Sigmoid colon (tissue), 6 donors: ENCODE measurements at regions not wholly inside any gene's neighbourhood (a gene's known extent, or its start where the extent isn't known, plus 50 kb on each side); places are given as distances from the start of the nearest gene placed in this dataset.

ENCODE experiments used
- DNase-seq: peaks from one replicate; pipeline ENCODE4 v3.0.0-alpha.2; 2019
- H3K27ac ChIP-seq, 4 donors: fragments of 200-600 bp; sonication (generic); one replicate each; pipeline ENCODE4 v1.5.1; 2016 to 2019; ENCODE audit warnings: mild to moderate bottlenecking in 1 of 4
- H3K27me3 ChIP-seq, 3 donors: fragments of 200-600 bp; sonication (generic); one replicate each; pipeline ENCODE4 v1.5.1; 2019; ENCODE audit warnings: mild to moderate bottlenecking in 1 of 3
- H3K36me3 ChIP-seq, 4 donors: fragments of 200-600 bp; sonication (generic); one replicate each; pipeline ENCODE4 v1.5.1; 2016 to 2019
- H3K4me1 ChIP-seq, 4 donors: fragments of 200-600 bp; sonication (generic); one replicate each; pipeline ENCODE4 v1.5.1; 2017 to 2019
- H3K4me3 ChIP-seq, 4 donors: fragments of 200-600 bp; sonication (generic); one replicate each; pipeline ENCODE4 v1.5.1; 2017 to 2019; ENCODE audit warnings: mild to moderate bottlenecking in 2 of 4, moderate library complexity in 1 of 4
- H3K9me3 ChIP-seq, 4 donors: fragments of 200-600 bp in 3 of 4; sonication (generic) in 3 of 4; one replicate each; pipeline versions ENCODE4 v1.5.1 to v1.6.1; 2013 to 2019
- EP300 ChIP-seq, 4 donors: sonication (generic); formaldehyde crosslinking; IDR thresholded peaks; one replicate each; pipeline ENCODE4 v1.6.1; 2017; ENCODE audit warnings: antibody characterized with exemption in 4 of 4
- POLR2A ChIP-seq, 2 donors: fragments of 450-650 bp; IDR thresholded peaks; one replicate each; pipeline ENCODE4 v1.6.1; 2016; ENCODE audit warnings: antibody characterized with exemption in 2 of 2, mild to moderate bottlenecking in 2 of 2, moderate library complexity in 2 of 2
- POLR2AphosphoS5 ChIP-seq, 4 donors: sonication (generic); formaldehyde crosslinking; IDR thresholded peaks; one replicate each; pipeline ENCODE4 v1.6.1; 2017; ENCODE audit warnings: antibody characterized with exemption in 4 of 4
- WGBS, 2 donors: extraction: QIAGEN DNeasy Blood & Tissue Kit; methylation state at CpG; one replicate each; pipeline ENCODE4 v1.1.7; 2013; 5-methylcytosine and 5-hydroxymethylcytosine counted together
- intact Hi-C: fragments of 100-400 bp; cut with DNase I; formaldehyde crosslinking; loops from one replicate; pipeline ENCODE4 v1.15.1; 2023
- TF ChIP-seq, protein P1 (sequence below), 4 experiments: fragments of 450-650 bp in 3 of 4; fragments of 200-600 bp in 1 of 4; IDR thresholded peaks; one replicate each; pipeline ENCODE4 v1.5.1; 2016 to 2019; ENCODE audit warnings: antibody characterized with exemption in 4 of 4, mild to moderate bottlenecking in 3 of 4, moderate library complexity in 2 of 4
- donor health status: healthy with polysubstance abuse.
- donor health status: healthy.

DNA sequence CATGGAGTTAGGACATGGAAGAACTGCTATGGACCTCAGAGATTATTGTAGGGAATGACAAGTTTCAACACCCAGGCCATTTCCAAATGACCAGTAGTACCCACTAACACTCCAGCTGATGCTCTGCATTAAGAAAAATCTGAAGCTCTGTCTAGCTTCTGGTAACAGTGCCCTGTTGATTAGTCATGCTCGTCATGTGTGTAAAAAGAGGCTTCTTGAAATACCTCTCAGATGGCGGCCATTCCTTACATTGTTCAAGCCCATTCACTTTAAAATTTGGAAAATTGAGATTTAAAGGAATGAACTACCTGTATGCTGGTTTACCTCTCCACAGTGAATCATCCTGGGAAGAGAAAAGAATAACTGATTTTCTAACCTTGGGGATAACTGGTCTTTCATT is 527.9 kb upstream of the ARGLU1 start:
- Histone ChIP-seq H3K27ac (no peak overlapping the region), H3K36me3 (no peaks in the 10 kb centered on the region), H3K27me3 (no peaks in the 10 kb centered on the region), H3K4me3 (no peak overlapping the region), H3K4me1 (no peaks in the 10 kb centered on the region), H3K9me3 (no peaks in the 10 kb centered on the region)
- no peak for DNase-seq
- 91 to 93% methylated on average over 2 of the region's 2 CpGs for WGBS, 2 donors
- TF ChIP-seq, protein P1, sequence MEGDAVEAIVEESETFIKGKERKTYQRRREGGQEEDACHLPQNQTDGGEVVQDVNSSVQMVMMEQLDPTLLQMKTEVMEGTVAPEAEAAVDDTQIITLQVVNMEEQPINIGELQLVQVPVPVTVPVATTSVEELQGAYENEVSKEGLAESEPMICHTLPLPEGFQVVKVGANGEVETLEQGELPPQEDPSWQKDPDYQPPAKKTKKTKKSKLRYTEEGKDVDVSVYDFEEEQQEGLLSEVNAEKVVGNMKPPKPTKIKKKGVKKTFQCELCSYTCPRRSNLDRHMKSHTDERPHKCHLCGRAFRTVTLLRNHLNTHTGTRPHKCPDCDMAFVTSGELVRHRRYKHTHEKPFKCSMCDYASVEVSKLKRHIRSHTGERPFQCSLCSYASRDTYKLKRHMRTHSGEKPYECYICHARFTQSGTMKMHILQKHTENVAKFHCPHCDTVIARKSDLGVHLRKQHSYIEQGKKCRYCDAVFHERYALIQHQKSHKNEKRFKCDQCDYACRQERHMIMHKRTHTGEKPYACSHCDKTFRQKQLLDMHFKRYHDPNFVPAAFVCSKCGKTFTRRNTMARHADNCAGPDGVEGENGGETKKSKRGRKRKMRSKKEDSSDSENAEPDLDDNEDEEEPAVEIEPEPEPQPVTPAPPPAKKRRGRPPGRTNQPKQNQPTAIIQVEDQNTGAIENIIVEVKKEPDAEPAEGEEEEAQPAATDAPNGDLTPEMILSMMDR (IDR thresholded peaks at IDR 0.05): no peak
- TF ChIP-seq POLR2AphosphoS5 (IDR thresholded peaks at IDR 0.05): no peak
- intact Hi-C loops: no loop called here

DNA sequence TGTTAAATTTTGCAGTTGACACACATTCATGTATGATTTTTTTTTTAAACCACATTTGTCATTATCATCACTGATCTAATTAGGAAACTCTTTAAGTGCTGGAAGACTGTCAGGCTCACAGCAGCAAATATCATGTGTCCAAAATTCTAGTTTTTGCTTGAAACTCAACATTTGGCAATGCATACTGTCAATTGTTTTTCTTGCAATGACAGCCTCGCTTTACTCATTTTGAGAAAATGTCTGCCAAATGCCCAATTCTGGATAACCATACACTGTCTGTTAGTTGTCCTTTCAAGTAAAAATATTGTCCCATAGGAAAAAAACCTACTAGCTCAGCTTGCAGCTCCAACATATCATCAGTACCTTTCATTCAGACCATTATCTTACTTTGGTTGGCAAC is 523.9 kb upstream of the ARGLU1 start:
- Histone ChIP-seq H3K27ac (no peak overlapping the region), H3K4me1 (no peaks in the 10 kb centered on the region), H3K9me3 (no peaks in the 10 kb centered on the region), H3K36me3 (no peaks in the 10 kb centered on the region), H3K27me3 (no peaks in the 10 kb centered on the region), H3K4me3 (no peak overlapping the region)
- intact Hi-C loops: no loop called here
- TF ChIP-seq, protein P1 (IDR thresholded peaks at IDR 0.05): no peak
- TF ChIP-seq POLR2A (IDR thresholded peaks at IDR 0.05) (no peak), POLR2AphosphoS5 (IDR thresholded peaks at IDR 0.05) (no peak), EP300 (IDR thresholded peaks at IDR 0.05) (no peak)
- 90 to 91% methylated on average over 1 of the region's 1 CpG for WGBS, 2 donors
- DNase-seq: no peak

DNA sequence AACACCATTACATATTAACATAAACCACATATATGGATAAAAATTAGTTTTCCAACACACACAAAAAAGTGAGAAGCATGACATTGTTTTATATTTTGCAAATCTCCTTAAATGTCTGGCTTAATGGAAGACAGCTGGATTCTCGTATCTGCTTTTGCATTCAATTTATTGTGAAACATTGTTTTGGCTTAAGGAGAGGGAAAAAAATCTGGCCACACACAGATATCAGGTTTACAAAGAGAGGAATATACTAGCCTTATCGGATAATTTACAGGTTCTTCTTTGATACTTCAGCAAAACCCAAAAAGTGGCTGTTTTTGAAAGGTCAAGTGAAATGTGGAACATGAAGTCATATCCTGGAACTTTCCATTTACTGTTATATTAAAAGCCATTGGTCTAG is 523.5 kb upstream of the ARGLU1 start:
- Histone ChIP-seq H3K27me3 (no peaks in the 10 kb centered on the region), H3K36me3 (no peaks in the 10 kb centered on the region), H3K4me1 (no peaks in the 10 kb centered on the region), H3K4me3 (no peak overlapping the region), H3K9me3 (no peaks in the 10 kb centered on the region), H3K27ac (no peak overlapping the region)
- no peak for DNase-seq
- TF ChIP-seq, protein P1 (IDR thresholded peaks at IDR 0.05): no peak
- TF ChIP-seq EP300 (IDR thresholded peaks at IDR 0.05) (no peak), POLR2A (IDR thresholded peaks at IDR 0.05) (no peak), POLR2AphosphoS5 (IDR thresholded peaks at IDR 0.05) (no peak)
- intact Hi-C loops: no loop called here
- 80% methylated on average over 2 of the region's 2 CpGs for WGBS, 2 donors

DNA sequence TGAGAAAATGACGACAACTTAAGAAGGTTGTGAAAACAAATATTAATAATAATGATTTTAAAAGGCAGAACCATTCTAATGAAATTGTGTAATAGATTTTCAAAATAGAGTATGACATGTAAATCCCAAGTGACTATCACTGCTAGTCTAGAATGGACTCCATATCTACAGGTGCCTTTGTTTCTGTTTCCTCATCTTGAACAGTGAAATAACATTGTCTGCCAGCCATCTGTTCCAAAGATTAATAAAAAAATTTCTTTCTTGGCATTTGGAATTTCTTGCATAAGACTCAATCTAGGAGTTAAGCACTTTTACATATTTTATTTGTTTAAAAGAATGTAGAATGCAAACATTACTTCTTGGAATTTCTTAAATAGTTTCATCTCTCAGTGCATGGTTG is 520.1 kb upstream of the ARGLU1 start:
- Histone ChIP-seq H3K36me3 (no peaks in the 10 kb centered on the region), H3K4me3 (no peak overlapping the region), H3K9me3 (no peaks in the 10 kb centered on the region), H3K27ac (no peak overlapping the region), H3K27me3 (no peaks in the 10 kb centered on the region), H3K4me1 (no peaks in the 10 kb centered on the region)
- no peak for DNase-seq
- intact Hi-C loops: no loop called here
- TF ChIP-seq POLR2A (IDR thresholded peaks at IDR 0.05) (no peak), EP300 (IDR thresholded peaks at IDR 0.05) (no peak), POLR2AphosphoS5 (IDR thresholded peaks at IDR 0.05) (no peak)
- TF ChIP-seq, protein P1 (IDR thresholded peaks at IDR 0.05): no peak
- WGBS, 2 donors: 86 to 92% methylated on average over 1 of the region's 1 CpG

DNA sequence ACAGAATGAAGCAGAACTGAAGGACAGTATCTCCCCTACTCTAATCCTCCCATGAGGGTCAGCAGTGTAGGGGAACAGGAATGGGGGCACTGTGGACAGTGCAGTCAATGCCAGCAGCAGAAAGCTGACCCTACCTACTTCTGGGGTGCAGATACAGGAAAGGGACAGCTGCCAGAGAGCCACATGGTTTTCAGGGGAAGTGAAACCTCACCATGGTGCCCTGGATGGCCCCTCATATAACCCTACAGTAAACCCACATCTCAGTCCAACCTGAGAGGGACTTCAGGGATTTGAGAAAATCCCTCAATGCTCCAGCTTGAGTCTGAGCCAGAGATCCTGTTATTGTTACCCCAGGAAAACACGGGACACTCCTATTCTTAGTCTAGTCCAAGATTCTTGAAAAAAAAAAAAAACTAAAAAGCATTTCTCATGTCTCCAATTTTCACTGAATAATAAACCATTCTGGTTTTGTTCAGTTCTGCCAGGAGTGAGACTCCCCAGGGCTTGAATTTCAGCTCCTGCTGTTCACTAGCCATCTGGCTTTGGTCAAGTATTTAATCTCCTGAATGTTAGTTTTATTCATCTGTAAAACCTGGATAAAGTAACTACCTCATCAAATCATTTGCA is 511.6 kb upstream of the ARGLU1 start:
- no peak for DNase-seq
- no peak overlapping the region for H3K27ac ChIP-seq
- peaks cover 0 to 4% (median 0%) of the 10 kb centered on the region in 4 donors for H3K4me1 ChIP-seq
- TF ChIP-seq EP300 (IDR thresholded peaks at IDR 0.05): no peak
- TF ChIP-seq POLR2AphosphoS5 (IDR thresholded peaks at IDR 0.05): peak in 3 of 4 donors; percentile 27 to 52 (median 33)
- no peaks in the 10 kb centered on the region for H3K27me3 ChIP-seq
- H3K4me3 ChIP-seq: no peak overlapping the region
- intact Hi-C loops: no loop called here
- no peaks in the 10 kb centered on the region for H3K9me3 ChIP-seq
- H3K36me3 ChIP-seq: no peaks in the 10 kb centered on the region
- WGBS, 2 donors: 28 to 58% methylated on average over 1 of the region's 1 CpG
